HepG2 (cell line): ENCODE measurements at regions not wholly inside any gene's neighbourhood (a gene's known extent, or its start where the extent isn't known, plus 50 kb on each side); places are given as distances from the start of the nearest gene placed in this dataset.

Experiments
- BRCA1 ChIP-seq: sonication (generic); formaldehyde crosslinking; IDR thresholded peaks from 2 replicates; pipeline ENCODE4 v1.4.0; 2020; ENCODE audit warnings: missing genetic modification reagents
- CREB1 ChIP-seq, 2 experiments: fragments of 450-650 bp in 1 of 2; IDR thresholded peaks; 2 replicates each; pipeline ENCODE4 v1.6.1; 2016 to 2017; ENCODE audit warnings: control low read depth in 1 of 2, mild to moderate bottlenecking in 1 of 2, missing compliant biosample characterization in 1 of 2, missing genetic modification characterization in 1 of 2
- GABPA ChIP-seq, 2 experiments: IDR thresholded peaks; 2 replicates each; pipeline ENCODE4 v1.6.1; 2011 to 2016; ENCODE audit warnings: low read depth in 2 of 2, low read length in 1 of 2, missing biosample characterization in 1 of 2, missing genetic modification characterization in 1 of 2
- HNRNPLL ChIP-seq: fragments of 200-400 bp; formaldehyde crosslinking; IDR thresholded peaks from 2 replicates; pipeline ENCODE4 v1.6.1; 2017; ENCODE audit warnings: mild to moderate bottlenecking, low read depth, low read length; ENCODE audit not compliant: poor library complexity, severe bottlenecking
- MAFG ChIP-seq: sonication (generic); formaldehyde crosslinking; IDR thresholded peaks from 2 replicates; pipeline ENCODE4 v1.5.1; 2020; ENCODE audit warnings: mild to moderate bottlenecking, missing genetic modification reagents
- MED8 ChIP-seq: sonication (generic); formaldehyde crosslinking; IDR thresholded peaks from 2 replicates; pipeline ENCODE4 v1.8.1; 2023; ENCODE audit warnings: mild to moderate bottlenecking, missing genetic modification reagents; ENCODE audit not compliant: insufficient replicate concordance
- TGIF2 ChIP-seq: IDR thresholded peaks from 2 replicates; pipeline ENCODE4 v1.6.1; 2016; ENCODE audit warnings: control low read depth, missing compliant biosample characterization
- ZSCAN29 ChIP-seq: sonication (generic); formaldehyde crosslinking; conservative IDR thresholded peaks from 2 replicates; pipeline ENCODE4 v1.4.0; 2020; ENCODE audit warnings: mild to moderate bottlenecking, missing genetic modification reagents
- TF ChIP-seq, protein P1 (sequence below): conservative IDR thresholded peaks from 2 replicates; pipeline ENCODE4 v1.6.1; 2018; ENCODE audit warnings: missing genetic modification reagents
- TF ChIP-seq, protein P2 (sequence below): sonication (generic); IDR thresholded peaks from 2 replicates; pipeline ENCODE4 v1.6.1; 2016; ENCODE audit warnings: low read depth, borderline replicate concordance
- TF ChIP-seq, protein P3 (sequence below): sonication (generic); formaldehyde crosslinking; IDR thresholded peaks from 2 replicates; pipeline ENCODE4 v1.4.0; 2020; ENCODE audit warnings: missing genetic modification reagents
- TF ChIP-seq, protein P4 (sequence below): IDR thresholded peaks from 2 replicates; pipeline ENCODE4 v1.6.1; 2016; ENCODE audit warnings: low read depth
- TF ChIP-seq, protein P5 (sequence below): sonication (generic); formaldehyde crosslinking; IDR thresholded peaks from 2 replicates; pipeline ENCODE4 v1.4.0; 2020; ENCODE audit warnings: mild to moderate bottlenecking, missing genetic modification reagents
- TF ChIP-seq, protein P6 (sequence below): sonication (generic); formaldehyde crosslinking; conservative IDR thresholded peaks from 2 replicates; pipeline ENCODE4 v1.8.0; 2022; ENCODE audit warnings: mild to moderate bottlenecking, moderate library complexity, missing genetic modification reagents

DNA sequence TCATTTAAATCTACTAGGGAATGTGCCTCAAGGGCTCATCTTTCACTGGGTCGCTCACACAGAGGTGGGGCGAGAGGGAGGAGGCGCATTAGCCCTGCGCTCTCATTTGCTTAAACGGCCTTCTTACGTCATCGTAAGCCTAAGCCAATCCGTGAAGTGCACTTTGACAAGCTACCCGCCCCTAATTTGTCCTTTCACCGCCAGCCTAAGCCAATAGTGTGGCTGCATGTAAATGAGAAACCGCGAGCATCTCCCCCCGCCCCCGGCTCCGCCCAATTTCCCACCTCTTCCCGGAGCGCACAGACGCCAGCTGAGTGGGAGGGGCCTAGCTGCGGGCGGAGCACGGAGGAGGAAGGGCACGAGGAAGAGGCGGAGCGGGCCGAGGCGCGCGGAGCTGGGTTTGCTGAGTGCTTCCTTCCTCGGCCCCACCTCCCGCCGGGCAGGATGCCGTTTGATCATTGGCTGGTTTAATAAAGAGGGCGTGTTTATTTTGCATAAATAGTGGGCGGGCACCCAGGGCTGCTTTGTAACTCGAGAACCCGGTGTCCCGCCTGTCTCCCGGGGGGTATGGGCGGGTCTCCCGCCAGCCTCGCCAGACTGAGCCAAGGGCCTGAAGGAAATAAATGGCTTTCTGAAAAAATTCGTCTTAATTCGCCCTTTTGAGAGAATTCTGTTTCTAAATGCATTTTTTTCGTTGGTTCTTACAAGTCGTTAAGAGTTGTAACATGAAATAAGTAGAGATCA, 289.6 kb upstream of the NFE2L3 start (continued):
- TF ChIP-seq, protein P1, sequence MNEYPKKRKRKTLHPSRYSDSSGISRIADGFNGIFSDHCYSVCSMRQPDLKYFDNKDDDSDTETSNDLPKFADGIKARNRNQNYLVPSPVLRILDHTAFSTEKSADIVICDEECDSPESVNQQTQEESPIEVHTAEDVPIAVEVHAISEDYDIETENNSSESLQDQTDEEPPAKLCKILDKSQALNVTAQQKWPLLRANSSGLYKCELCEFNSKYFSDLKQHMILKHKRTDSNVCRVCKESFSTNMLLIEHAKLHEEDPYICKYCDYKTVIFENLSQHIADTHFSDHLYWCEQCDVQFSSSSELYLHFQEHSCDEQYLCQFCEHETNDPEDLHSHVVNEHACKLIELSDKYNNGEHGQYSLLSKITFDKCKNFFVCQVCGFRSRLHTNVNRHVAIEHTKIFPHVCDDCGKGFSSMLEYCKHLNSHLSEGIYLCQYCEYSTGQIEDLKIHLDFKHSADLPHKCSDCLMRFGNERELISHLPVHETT (CRISPR knock-in tag) = no peak
- TF ChIP-seq MAFG (no peak), HNRNPLL (peak; percentile 33), CREB1 (IDR thresholded peaks at IDR 0.05) (peak; percentile 37; the same call in 1 of the 2 replicates), CREB1 (CRISPR knock-in tag; IDR thresholded peaks at IDR 0.05) (peak; percentile 39; the same call in 1 of the 2 replicates), MED8 (no peak), ZSCAN29 (CRISPR knock-in tag) (no peak), BRCA1 (CRISPR knock-in tag) (no peak), TGIF2 (CRISPR knock-in tag) (no peak), GABPA (IDR thresholded peaks at IDR 0.05; ENCODE audit: low read depth, low read length) (0 out of 2 replicates have a peak, but pooled peaks have one; percentile 18), GABPA (CRISPR knock-in tag; IDR thresholded peaks at IDR 0.05; ENCODE audit: low read depth) (peak; percentile 68)
- TF ChIP-seq, protein P2, sequence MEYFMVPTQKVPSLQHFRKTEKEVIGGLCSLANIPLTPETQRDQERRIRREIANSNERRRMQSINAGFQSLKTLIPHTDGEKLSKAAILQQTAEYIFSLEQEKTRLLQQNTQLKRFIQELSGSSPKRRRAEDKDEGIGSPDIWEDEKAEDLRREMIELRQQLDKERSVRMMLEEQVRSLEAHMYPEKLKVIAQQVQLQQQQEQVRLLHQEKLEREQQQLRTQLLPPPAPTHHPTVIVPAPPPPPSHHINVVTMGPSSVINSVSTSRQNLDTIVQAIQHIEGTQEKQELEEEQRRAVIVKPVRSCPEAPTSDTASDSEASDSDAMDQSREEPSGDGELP = no peak
- TF ChIP-seq, protein P3, sequence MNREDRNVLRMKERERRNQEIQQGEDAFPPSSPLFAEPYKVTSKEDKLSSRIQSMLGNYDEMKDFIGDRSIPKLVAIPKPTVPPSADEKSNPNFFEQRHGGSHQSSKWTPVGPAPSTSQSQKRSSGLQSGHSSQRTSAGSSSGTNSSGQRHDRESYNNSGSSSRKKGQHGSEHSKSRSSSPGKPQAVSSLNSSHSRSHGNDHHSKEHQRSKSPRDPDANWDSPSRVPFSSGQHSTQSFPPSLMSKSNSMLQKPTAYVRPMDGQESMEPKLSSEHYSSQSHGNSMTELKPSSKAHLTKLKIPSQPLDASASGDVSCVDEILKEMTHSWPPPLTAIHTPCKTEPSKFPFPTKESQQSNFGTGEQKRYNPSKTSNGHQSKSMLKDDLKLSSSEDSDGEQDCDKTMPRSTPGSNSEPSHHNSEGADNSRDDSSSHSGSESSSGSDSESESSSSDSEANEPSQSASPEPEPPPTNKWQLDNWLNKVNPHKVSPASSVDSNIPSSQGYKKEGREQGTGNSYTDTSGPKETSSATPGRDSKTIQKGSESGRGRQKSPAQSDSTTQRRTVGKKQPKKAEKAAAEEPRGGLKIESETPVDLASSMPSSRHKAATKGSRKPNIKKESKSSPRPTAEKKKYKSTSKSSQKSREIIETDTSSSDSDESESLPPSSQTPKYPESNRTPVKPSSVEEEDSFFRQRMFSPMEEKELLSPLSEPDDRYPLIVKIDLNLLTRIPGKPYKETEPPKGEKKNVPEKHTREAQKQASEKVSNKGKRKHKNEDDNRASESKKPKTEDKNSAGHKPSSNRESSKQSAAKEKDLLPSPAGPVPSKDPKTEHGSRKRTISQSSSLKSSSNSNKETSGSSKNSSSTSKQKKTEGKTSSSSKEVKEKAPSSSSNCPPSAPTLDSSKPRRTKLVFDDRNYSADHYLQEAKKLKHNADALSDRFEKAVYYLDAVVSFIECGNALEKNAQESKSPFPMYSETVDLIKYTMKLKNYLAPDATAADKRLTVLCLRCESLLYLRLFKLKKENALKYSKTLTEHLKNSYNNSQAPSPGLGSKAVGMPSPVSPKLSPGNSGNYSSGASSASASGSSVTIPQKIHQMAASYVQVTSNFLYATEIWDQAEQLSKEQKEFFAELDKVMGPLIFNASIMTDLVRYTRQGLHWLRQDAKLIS (CRISPR knock-in tag) = no peak
- TF ChIP-seq, protein P4, sequence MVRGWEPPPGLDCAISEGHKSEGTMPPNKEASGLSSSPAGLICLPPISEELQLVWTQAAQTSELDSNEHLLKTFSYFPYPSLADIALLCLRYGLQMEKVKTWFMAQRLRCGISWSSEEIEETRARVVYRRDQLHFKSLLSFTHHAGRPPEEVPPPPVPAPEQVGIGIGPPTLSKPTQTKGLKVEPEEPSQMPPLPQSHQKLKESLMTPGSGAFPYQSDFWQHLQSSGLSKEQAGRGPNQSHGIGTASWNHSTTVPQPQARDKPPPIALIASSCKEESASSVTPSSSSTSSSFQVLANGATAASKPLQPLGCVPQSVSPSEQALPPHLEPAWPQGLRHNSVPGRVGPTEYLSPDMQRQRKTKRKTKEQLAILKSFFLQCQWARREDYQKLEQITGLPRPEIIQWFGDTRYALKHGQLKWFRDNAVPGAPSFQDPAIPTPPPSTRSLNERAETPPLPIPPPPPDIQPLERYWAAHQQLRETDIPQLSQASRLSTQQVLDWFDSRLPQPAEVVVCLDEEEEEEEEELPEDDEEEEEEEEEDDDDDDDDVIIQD = no peak
- TF ChIP-seq, protein P5, sequence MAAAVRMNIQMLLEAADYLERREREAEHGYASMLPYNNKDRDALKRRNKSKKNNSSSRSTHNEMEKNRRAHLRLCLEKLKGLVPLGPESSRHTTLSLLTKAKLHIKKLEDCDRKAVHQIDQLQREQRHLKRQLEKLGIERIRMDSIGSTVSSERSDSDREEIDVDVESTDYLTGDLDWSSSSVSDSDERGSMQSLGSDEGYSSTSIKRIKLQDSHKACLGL (CRISPR knock-in tag) = no peak
- TF ChIP-seq, protein P6, sequence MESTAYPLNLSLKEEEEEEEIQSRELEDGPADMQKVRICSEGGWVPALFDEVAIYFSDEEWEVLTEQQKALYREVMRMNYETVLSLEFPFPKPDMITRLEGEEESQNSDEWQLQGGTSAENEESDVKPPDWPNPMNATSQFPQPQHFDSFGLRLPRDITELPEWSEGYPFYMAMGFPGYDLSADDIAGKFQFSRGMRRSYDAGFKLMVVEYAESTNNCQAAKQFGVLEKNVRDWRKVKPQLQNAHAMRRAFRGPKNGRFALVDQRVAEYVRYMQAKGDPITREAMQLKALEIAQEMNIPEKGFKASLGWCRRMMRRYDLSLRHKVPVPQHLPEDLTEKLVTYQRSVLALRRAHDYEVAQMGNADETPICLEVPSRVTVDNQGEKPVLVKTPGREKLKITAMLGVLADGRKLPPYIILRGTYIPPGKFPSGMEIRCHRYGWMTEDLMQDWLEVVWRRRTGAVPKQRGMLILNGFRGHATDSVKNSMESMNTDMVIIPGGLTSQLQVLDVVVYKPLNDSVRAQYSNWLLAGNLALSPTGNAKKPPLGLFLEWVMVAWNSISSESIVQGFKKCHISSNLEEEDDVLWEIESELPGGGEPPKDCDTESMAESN = no peak
